HG02610 (cell line): ENCODE measurements at regions not wholly inside any gene's neighbourhood (a gene's known extent, or its start where the extent isn't known, plus 50 kb on each side); places are given as distances from the start of the nearest gene placed in this dataset.
"Not testable (repeated sequence)": the region's sequence is repeated elsewhere in the genome, so short reads cannot be mapped to it uniquely, and the experiment has no call there.

ENCODE experiments used
- ATAC-seq: cut with Tn5 transposase; IDR thresholded peaks from one replicate; pipeline ENCODE4 v1.9.1; 2021; ENCODE audit warnings: mild to moderate bottlenecking, moderate library complexity; ENCODE audit not compliant: unreplicated experiment

DNA sequence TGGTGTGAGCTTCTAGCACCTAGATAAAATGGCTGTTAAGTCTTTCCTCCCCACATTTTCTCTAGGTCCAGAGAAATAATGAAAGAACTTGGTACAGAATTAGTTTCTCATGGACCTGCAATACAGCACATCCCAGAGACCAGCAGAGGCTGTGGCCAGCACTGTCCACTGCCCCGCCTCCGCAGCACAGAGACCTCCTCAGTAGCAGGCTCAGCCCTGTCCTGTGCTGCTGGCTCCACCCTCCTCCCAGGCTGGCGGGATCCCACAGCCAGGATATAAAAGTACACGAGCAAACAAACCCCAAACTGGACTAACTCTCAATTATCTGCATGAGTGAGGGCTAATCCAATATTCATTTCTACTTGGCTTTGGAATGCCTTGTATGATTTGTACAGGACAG lies 401.5 kb downstream of the RPS6KC1 start:
- ATAC-seq = no peak

DNA sequence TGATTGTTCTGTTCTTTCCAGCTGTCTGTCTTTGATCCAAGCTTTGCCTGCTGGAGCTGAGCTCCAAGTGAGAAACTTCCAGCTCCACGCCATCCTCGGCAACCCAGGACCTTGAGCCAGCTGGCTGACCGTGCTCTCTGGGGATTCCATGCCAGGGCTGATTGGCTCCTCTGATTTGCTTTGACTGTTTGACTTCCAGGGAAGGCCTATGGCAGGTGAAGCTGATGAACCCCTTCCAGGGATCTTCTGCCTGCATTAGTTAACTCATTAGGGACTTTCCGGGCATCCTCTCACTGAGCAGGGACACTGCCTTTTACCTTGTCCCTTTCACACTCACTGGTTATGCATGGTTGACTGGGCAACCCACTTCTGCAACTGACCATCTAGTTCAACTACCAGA lies 406.1 kb downstream of the RPS6KC1 start:
- no peak for ATAC-seq

DNA sequence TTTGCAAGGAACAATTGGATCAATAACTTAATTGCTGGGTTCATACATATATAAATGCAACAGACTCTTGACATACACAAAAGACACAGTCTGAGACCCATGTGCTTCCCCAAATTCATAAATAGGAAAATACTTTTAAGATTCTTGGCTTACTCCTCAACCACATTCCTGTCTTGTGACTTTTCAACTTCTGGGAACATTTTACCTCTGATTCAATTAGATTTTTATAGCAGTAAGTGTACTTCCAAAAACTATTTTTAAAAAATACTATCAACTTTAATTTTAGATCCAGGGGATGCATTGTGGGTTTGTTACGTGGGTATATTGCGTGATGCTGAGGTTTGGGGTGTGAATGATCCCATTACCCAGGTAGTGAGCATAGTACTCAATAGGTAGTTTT lies 406.7 kb downstream of the RPS6KC1 start:
- no peak for ATAC-seq

DNA sequence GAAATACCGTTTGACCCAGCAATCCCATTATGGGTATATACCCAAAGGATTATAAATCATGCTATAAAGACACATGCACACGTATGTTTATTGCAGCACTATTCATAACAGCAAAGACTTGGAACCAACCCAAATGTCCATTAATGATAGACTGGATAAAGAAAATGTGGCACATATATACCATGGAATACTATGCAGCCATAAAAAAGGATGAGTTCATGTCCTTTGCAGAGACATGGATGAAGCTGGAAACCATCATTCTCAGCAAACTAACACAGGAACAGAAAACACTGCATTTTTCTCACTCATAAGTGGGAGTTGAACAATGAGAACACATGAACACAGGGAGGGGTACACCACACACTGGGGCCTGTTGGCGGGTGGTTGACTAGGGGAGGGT lies 411.3 kb downstream of the RPS6KC1 start:
- ATAC-seq = not testable (repeated sequence)

DNA sequence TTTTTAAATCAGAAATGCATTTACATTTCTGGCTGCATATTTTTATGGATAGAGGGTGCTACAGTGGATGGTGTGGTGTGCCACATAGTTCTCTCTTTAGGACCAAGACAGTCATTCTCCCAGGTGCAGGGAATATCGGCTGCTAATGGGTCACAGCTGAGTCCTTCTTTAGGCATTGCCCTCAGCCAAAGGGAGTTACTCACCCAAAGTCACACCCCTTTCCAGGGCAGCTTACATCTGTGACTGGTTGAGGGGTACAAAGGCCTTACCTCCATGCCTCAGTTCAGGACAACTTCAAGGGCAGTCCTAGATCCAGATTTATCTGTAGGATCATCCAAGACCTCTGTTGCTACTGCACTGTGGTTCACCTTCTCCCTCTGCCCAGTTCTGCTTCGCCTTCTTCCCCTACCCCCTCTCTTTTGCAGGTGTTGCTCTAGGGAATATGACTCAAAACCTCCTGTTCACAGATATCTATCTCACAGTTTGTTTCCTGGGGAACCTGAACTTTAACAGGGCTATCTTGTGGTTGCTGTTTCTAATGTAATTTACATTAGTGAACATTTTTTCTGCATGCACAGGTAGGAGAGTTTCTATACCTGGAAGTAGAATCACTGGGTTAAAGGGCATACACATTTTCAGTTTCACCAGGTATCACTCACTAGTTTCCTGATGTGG lies 413.9 kb downstream of the RPS6KC1 start:
- ATAC-seq = peak; percentile 53

DNA sequence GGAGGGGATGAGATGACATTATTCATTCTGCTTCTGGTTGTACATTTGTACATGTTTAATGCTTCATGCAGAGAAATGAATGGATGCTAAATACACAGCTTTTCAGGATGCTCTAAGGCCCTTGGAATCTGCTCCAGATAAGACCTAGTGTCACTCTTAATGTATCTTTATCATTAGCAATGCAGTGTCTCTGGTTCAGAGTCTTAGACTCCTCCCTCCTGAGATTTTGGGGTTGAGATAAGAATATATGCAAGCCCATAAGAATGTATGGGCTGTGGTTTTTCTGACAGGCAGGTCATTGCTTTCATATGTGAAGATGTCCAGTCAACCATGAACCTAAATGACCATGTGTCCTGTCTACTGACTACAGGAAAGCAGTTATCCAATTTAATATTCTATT lies 415.5 kb downstream of the RPS6KC1 start:
- ATAC-seq = no peak

DNA sequence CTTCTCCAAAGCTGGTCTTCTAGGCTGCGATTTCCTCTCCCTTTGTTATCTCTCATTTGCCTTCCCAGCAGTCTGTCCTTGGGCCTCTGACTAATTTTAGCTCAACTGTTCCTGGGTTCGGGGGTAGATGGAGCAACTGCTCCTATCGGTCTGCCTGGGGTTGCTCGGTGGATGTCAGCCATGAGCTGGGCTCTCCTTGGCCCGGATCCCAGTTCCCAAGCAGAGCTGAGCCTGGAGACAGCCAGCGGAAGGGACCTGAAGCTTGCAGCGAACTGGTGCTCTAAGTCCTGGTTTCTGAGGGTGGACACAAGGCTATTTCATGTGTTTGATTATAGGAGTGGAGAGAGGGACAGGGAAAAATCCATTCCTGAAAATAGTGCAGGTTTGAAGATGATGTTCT lies 423.0 kb downstream of the RPS6KC1 start:
- ATAC-seq = no peak

DNA sequence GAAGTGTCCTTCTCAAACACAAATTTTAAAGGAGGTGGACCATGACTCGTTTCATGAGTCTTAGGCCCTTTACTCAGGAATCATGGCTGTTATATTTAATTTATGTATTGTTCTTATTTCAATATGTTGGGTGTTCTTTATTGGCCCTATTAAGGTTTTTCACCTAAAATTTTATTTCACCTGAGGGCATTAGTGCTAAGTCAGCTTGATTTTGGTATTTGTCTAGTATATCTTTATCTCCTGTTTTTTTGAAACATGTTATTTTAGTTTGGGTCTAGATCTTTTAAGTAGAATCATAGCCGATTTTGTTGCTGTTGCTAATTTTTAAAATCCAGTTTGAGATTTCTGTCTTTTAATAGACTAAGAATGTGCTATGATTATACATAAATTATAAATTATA lies 430.4 kb downstream of the RPS6KC1 start:
- ATAC-seq = no peak

DNA sequence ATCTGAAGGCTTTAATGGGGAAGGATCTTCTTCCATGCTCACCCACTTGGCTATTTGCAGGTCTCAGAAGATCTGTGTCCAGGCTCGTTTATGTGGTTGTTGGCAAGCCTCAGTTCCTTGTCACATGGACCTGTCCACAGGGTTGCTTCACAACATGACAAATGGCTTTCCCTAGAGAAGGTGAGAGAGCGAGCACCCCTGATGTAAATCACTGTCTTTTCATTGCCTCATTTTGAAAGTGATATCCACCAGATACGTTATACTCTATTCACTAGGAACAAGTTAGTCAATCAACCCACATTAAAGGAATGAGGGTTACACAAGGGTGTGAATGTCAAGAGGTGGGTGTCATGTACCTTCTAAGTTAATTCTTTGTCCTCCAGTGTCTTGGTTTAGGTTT lies 433.3 kb downstream of the RPS6KC1 start:
- ATAC-seq = no peak

DNA sequence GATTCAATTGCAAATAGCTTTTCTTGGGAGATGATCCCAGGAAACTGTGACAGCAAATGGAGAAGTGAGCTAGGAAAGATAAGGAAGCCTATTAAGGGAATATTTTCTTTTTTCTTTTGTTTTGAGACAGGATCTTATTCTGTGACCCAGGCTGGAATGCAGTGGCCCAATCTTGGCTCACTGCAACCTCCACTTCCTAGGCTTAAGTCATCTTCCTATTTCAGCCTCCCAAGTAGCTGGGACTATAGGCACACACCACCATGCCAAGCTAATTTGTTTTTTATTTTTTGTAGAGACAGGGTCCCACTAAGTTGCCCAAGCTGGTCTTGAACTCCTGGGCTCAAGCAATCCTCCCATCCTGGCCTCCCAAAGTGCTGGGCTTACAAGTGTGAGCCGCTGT lies 433.7 kb downstream of the RPS6KC1 start:
- no peak for ATAC-seq

DNA sequence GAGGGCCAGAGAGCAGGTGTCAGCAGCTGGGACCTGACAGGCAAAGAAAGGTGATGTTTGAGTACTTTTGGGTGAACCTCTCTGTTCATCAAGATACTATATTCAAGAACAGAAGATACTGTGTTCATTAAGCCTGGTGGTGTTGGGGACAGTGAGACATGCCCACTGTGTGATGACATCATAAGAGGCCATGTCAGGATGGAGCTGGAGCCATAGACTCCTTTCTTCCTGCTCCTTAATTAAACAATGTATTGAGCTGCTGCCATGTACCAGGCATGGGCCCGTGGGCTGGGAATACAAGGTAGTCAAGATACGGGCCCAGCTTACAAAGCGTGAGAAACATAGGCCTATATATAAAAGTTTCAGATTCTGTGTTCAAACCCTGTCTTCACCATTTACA lies 435.4 kb downstream of the RPS6KC1 start:
- ATAC-seq = no peak

DNA sequence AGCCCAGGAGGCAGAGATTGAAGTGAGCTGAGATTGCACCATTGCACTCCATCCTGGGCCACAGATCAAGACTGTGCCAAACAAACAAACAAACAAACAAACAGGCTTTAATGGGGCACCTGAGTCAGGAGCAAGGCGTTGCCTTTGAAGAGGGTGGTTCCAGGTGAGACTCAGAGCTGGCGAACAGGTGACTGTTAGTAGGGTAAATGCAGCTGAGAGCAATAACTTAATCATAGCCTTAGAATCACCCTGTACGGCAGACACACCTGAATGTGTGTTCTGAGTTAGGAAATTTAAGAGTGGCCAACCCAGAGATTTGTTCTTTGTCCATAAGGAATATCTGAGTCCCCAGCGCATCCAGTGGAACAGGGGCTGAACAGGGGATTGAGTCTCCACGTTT lies 440.4 kb downstream of the RPS6KC1 start:
- ATAC-seq = no peak

DNA sequence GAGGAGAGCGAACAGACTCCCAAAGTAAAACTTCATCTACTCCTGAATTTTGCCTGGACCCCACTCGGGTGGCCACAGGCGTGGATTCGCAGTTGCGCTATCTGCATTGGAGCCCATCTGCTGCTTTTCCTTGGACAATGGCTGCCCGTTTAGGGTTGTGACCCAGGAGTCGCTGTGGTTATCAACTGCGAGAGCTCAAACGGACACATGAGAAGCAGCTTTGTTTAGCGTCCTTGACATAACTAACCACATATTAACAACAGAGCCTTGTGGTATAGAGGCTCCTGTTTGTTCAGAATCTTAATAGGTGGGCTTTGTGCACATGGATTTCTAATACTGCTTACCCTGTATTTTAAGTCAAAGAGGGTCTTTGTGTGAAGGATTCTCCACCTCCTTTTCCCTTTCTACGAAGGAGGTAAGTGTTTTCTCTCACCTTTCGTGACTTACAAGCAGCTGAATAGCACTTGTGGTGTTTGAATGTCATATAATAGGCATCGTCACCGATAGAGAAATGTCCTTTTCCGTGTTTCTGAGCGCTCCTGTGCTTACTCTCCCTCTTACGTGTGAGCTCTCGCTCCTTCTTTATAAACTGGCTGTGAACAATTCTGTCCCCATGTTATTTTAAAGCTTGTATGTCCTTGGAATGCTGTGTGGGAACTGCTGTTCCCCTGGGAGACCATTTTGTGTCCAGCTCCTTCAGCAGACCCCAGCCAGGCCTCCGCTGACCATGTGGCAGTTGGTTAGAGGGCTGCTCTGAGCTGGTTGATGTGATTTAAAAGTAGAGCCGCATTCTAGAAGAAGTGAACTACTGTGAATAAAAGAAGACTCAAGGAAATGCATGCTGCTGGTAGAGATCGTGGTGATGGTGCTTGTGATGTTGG lies 441.4 kb downstream of the RPS6KC1 start:
- no peak for ATAC-seq

DNA sequence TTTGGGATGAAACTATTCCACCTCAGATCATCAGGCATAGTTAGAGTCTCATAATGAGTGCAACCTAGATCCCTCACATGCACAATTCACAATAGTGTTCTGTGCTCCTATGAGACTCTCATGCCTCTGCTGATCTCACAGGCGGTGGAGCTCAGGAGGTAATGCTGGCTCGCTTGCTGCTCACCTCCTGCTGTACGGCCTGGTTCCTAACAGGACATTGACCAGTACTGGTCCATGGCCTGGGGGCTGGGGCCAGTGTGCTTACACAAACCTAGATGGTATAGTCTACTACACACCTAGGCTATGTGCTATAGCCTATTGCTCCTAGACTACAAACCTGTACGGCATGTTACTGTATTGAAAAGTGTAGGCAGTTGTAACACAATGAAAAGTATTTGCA lies 448.4 kb downstream of the RPS6KC1 start:
- ATAC-seq = no peak

DNA sequence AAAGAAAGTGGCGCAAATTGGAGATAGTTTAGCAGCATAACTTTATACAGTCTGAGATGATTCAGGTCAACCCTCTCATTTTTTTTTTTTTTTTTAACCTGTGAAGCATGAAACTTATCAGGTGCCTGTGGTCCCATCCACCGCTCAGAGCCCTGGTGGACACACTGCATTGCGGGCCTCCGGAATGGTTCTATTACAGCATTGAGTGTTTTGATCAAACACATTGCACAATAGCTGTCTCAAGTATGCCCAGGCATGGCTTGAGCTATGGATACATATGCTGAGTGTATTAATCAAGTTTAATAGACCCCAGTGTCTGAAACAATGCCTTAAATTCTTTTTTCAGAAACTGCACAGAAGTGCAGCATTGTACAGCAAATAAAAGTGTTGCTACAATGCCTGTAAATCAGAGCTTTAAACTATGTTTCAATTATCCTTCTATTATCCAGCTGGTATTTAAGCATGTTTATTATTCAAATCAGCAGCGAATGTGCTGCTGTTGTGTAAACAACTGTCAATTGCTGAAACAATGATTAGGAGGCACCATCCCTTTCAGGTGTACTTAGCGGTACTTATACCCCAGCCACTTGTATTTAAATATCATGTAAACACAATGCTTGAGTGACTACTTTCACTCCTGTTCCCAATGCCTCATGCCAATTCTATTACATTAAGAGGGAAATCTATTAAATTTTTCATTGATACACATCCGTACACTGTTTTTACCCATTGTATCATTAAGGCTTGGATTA lies 456.6 kb downstream of the RPS6KC1 start:
- ATAC-seq = no peak

DNA sequence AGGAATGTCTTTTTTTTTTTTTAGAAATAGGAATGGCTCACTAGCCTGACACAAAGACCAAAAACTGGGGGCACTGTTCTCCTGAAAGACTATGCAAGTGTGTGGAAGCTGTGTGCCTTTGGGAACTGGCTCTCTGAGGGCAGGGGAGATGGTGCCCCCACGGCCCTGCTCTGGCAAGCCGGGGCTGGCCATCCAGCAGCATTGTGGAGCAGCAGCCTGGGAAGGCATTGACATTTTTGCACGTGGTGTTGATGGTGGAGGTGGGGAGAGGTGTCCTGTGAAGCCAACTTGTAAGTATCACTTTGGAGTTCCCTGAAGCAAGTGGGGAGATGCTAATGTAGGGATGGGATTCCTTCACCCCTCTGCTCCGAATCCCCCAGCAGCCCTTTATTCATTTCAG lies 460.1 kb downstream of the RPS6KC1 start:
- ATAC-seq = no peak

DNA sequence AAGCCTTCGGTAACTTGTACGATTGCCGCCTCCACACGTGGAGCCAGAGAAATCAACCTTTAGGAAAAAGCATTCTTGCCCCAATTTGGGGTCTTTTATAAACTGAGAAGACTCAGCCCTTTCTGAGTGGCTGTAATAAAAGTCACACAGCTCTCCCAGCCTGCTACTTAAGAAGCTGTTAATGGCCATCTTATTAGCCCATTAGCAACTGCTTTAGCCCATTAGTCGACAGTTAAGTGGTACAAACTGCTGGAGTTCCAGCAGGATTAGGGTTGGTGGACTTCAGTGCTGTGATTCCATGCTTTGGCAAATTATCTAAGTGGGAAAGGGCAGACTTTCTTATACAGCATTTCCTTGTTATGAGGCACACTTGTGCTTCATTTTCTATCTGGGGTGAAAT lies 461.3 kb downstream of the RPS6KC1 start:
- ATAC-seq = no peak

DNA sequence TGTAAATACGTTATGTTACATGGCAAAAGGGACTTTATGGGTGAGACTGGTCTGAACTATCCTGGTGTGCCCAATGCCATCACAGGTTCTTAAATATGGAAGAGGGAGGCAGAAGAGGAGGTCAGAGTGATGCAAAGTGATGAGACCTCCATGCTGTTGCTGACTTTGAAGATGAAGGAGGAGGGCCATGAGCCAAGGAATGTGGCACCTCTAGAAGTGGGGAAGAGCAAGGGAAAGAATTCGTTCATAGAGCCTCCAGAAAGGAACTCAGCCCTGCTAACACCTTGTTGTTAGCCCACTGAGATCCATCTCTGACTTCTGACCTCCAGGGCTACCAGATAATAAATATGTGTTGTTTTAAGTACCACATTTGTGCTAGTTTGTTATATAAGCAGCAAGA lies 462.0 kb downstream of the RPS6KC1 start:
- ATAC-seq = no peak

DNA sequence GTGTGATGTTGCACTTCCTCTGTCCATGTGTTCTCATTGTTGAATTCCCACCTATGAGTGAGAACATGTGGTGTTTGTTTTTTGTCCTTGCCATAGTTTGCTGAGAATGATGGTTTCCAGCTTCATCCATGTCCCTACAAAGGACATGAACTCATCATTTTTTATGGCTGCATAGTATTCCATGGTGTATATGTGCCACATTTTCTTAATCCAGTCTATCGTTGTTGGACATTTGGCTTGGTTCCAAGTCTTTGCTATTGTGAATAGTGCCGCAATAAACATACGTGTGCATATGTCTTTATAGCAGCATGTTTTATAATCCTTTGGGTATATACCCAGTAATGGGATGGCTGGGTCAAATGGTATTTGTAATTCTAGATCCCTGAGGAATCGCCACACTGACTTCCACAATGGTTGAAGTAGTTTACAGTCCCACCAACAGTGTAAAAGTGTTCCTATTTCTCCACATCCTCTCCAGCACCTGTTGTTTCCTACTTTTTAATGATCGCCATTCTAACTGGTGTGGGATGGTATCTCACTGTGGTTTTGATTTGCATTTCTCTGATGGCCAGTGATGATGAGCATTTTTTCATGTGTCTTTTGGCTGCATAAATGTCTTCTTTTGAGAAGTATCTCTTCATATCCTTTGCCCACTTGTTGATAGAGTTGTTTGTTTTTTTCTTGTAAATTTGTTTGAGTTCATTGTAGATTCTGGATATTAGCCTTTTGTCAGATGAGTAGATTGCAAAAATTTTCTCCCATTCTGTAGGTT lies 463.6 kb downstream of the RPS6KC1 start:
- not testable (repeated sequence) for ATAC-seq

DNA sequence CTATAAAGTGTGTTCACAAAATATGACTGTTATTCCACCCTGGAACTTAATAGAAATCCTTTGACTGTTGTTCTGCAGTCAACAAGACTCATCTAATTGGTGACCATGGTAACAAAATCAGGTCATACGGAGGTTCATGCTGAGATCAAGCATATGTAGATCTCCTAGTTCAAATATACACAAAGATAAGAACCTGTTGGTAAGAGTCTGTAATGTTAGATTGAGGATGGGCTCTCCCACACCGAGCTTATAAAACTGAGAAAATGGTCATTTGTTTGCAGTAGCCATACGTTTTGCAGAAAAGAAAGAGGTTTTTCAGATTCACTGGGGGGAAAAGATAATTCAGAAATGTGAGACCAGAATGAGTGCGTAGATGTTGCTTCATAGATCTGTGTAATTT lies 468.1 kb downstream of the RPS6KC1 start:
- ATAC-seq = no peak

DNA sequence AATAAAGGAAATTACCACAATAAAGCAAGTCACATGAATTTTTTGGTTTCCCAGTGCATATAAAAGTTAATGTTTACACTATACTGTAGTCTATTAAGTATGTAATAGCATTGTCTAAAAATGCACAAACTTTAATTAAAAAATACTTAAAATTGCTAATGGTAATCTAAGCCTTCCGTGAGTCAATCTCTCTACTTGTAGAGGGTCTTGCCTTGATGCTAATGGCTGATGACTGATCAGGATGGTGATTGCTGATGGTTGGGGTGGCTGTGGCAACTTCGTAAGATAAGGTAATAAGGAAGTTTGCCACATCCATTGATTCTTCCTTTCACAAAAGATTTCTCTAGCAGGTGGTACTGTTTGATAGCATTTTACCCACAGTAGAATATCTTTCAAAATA lies 466.6 kb upstream of the PROX1 start:
- no peak for ATAC-seq
